RWPE2 (cell line): ENCODE measurements at regions not wholly inside any gene's neighbourhood (a gene's known extent, or its start where the extent isn't known, plus 50 kb on each side); places are given as distances from the start of the nearest gene placed in this dataset.

Source experiments
- ATAC-seq: fragments of 200-7000 bp; cut with Tn5 transposase; 3 replicates; pipeline ENCODE4 v1.9.1; 2021; ENCODE audit warnings: low read depth
- DNase-seq: peaks from one replicate; pipeline ENCODE4 v3.0.0-alpha.2; 2020; ENCODE audit warnings: low spot score
- H3K27ac ChIP-seq: fragments of 450-650 bp; 2 replicates; pipeline ENCODE4 v1.5.1; 2017; ENCODE audit warnings: mild to moderate bottlenecking; ENCODE audit not compliant: poor library complexity, severe bottlenecking
- H3K27me3 ChIP-seq: fragments of 250-450 bp; sonication (Bioruptor Pico); 2 replicates; pipeline ENCODE4 v1.5.1; 2021; ENCODE audit warnings: mild to moderate bottlenecking, moderate library complexity; ENCODE audit not compliant: insufficient read depth, poor library complexity, severe bottlenecking
- H3K36me3 ChIP-seq: fragments of 250-450 bp; sonication (Bioruptor Pico); 2 replicates; pipeline ENCODE4 v1.5.1; 2020; ENCODE audit warnings: low read depth, mild to moderate bottlenecking, moderate library complexity
- H3K4me1 ChIP-seq: fragments of 250-450 bp; sonication (Bioruptor Pico); 2 replicates; pipeline ENCODE4 v1.5.1; 2021; ENCODE audit warnings: mild to moderate bottlenecking, moderate library complexity; ENCODE audit not compliant: insufficient read depth, poor library complexity, severe bottlenecking
- H3K4me3 ChIP-seq: fragments of 250-450 bp; sonication (Bioruptor Pico); 2 replicates; pipeline ENCODE4 v1.5.1; 2021; ENCODE audit warnings: mild to moderate bottlenecking, moderate library complexity; ENCODE audit not compliant: severe bottlenecking
- H3K9me3 ChIP-seq: fragments of 250-450 bp; sonication (Bioruptor Pico); 2 replicates; pipeline ENCODE4 v1.5.1; 2021; ENCODE audit warnings: mild to moderate bottlenecking, moderate library complexity; ENCODE audit not compliant: severe bottlenecking
- TF ChIP-seq, protein P1 (sequence below): fragments of 450-650 bp; IDR thresholded peaks from one replicate; pipeline ENCODE4 v1.5.1; 2017; ENCODE audit warnings: mild to moderate bottlenecking, moderate library complexity; ENCODE audit not compliant: poor library complexity, severe bottlenecking

DNA sequence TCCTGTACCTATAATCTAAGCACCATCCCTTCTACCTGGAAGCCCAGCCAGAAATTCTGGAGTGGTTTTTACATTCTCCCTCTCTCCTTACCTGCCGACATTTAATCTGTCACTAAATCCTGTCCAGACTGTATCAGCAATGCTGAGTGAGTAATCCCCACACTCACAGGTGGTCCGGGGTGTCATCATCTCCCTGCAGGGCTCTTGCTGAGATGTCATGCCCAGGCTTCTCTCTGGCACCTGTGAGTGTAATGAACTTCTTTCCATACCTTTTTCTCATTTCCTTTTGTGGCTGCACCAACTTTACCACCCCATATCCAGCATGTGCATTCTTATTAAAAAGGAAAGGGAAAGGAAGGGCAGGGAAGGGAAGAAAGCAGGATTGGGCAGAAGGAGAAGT lies 355.2 kb downstream of the CCSER2 start:
- Histone ChIP-seq H3K27me3 (no peaks in the 10 kb centered on the region), H3K9me3 (no peaks in the 10 kb centered on the region), H3K4me1 (no peaks in the 10 kb centered on the region), H3K36me3 (no peaks in the 10 kb centered on the region), H3K4me3 (no peak overlapping the region), H3K27ac (no peak overlapping the region)
- DNase-seq (no peak), ATAC-seq (no peak)
- TF ChIP-seq, protein P1, sequence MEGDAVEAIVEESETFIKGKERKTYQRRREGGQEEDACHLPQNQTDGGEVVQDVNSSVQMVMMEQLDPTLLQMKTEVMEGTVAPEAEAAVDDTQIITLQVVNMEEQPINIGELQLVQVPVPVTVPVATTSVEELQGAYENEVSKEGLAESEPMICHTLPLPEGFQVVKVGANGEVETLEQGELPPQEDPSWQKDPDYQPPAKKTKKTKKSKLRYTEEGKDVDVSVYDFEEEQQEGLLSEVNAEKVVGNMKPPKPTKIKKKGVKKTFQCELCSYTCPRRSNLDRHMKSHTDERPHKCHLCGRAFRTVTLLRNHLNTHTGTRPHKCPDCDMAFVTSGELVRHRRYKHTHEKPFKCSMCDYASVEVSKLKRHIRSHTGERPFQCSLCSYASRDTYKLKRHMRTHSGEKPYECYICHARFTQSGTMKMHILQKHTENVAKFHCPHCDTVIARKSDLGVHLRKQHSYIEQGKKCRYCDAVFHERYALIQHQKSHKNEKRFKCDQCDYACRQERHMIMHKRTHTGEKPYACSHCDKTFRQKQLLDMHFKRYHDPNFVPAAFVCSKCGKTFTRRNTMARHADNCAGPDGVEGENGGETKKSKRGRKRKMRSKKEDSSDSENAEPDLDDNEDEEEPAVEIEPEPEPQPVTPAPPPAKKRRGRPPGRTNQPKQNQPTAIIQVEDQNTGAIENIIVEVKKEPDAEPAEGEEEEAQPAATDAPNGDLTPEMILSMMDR, result no peak

- TF ChIP-seq, protein P1, result no peak
- no peaks in the 10 kb centered on the region for H3K4me1 ChIP-seq
- no peak for ATAC-seq
- no peak overlapping the region for H3K4me3 ChIP-seq
- DNase-seq, result no peak
- no peaks in the 10 kb centered on the region for H3K27me3 ChIP-seq
- H3K36me3 ChIP-seq, result no peaks in the 10 kb centered on the region
- H3K27ac ChIP-seq, result no peak overlapping the region
- H3K9me3 ChIP-seq, result no peaks in the 10 kb centered on the region
These were observed 355.8 kb downstream of the CCSER2 start for GRCh38 chr10:84683980-84684740.

DNA sequence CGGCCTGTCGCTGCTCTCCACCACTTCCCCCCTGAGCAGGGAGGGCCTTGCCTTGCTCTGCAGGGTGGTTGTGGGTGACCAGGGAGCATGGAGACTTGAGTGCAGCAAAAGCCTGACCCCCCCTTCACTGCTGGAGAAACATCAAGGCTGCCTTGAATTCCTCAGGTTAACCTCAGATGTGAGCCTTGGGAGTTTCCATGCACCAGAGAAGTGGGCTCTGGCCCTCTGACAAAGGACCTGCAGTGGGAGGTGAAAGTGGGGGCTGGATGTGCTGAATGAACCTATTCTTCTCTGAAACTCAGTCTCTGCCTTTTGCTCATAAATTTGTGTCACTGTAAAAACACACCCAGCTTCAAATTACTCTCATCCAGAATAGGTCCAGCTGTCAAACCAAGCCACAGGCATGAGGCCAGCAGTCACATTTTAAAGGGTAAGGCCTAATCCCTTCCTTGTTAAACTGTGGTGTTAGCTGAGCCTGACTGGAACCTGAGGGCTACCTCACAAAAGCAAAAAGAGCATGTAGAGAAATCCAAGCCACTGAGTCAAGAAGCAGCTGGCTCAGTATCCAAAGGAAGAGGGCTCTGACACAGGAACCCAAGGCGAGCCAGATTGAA lies 356.8 kb downstream of the CCSER2 start:
- H3K4me1 ChIP-seq, result no peaks in the 10 kb centered on the region
- H3K27me3 ChIP-seq, result no peaks in the 10 kb centered on the region
- no peak for ATAC-seq
- H3K9me3 ChIP-seq, result no peaks in the 10 kb centered on the region
- TF ChIP-seq, protein P1, result no peak
- no peak overlapping the region for H3K4me3 ChIP-seq
- no peaks in the 10 kb centered on the region for H3K36me3 ChIP-seq
- no peak for DNase-seq
- no peak overlapping the region for H3K27ac ChIP-seq

DNA sequence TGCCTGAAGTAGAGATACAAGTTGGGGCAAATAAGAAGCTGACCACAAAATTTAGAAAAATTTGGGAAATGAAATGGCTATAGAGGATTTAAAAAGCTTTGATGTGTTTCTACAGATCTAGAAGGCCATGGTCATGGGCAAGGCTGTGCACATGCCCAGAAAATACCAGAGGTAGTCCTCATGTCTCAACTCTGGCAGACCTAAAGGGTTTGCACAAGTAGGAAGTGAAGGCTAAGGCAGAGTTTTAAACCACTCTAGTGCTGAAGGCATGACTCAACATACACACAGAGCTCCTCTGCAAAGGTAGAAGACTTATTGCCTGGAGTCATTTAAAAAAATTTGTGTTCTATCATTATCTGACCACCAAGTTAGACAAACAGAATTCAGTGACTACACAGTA lies 364.6 kb downstream of the CCSER2 start:
- H3K27ac ChIP-seq, result no peak overlapping the region
- no peak for ATAC-seq
- H3K4me1 ChIP-seq, result no peaks in the 10 kb centered on the region
- no peaks in the 10 kb centered on the region for H3K36me3 ChIP-seq
- TF ChIP-seq, protein P1, result no peak
- no peak overlapping the region for H3K4me3 ChIP-seq
- no peak for DNase-seq
- no peaks in the 10 kb centered on the region for H3K9me3 ChIP-seq
- H3K27me3 ChIP-seq, result no peaks in the 10 kb centered on the region

- Histone ChIP-seq H3K27ac (no peak overlapping the region), H3K4me1 (no peaks in the 10 kb centered on the region), H3K27me3 (no peaks in the 10 kb centered on the region), H3K4me3 (no peak overlapping the region), H3K9me3 (no peaks in the 10 kb centered on the region), H3K36me3 (no peaks in the 10 kb centered on the region)
- TF ChIP-seq, protein P1, result no peak
- DNase-seq (no peak), ATAC-seq (no peak)
These were observed 367.5 kb downstream of the CCSER2 start for GRCh38 chr10:84695902-84696301.
